ENCODE measurements at regions not wholly inside any gene's neighbourhood (a gene's known extent, or its start where the extent isn't known, plus 50 kb on each side); places are given as distances from the start of the nearest gene placed in this dataset.

- Histone ChIP-seq H3K27me3 (ENCODE audit: control insufficient read depth, insufficient read depth, low read length) (no peaks in the 10 kb centered on the region), H3K27ac (ENCODE audit: low read length) (no peak overlapping the region), H3K4me1 (ENCODE audit: control insufficient read depth, insufficient read depth, low read length) (peaks cover 2% of the 10 kb centered on the region; the same call in 1 of the 2 replicates), H3K4me3 (ENCODE audit: low read length) (no peak overlapping the region), H3K9me3 (ENCODE audit: control insufficient read depth, insufficient read depth, low read length) (no peaks in the 10 kb centered on the region), H3K36me3 (ENCODE audit: control insufficient read depth, insufficient read depth, low read length) (no peaks in the 10 kb centered on the region)
- DNase-seq (ENCODE audit: low read depth, low spot score) = no peak
- WGBS (ENCODE audit: insufficient coverage, insufficient read length) = no CpG with 5 or more reads among the region's 3 CpGs
Measured at GRCh38 chr5:167949435-167949834, 342.0 kb upstream of the WWC1 start.

DNA sequence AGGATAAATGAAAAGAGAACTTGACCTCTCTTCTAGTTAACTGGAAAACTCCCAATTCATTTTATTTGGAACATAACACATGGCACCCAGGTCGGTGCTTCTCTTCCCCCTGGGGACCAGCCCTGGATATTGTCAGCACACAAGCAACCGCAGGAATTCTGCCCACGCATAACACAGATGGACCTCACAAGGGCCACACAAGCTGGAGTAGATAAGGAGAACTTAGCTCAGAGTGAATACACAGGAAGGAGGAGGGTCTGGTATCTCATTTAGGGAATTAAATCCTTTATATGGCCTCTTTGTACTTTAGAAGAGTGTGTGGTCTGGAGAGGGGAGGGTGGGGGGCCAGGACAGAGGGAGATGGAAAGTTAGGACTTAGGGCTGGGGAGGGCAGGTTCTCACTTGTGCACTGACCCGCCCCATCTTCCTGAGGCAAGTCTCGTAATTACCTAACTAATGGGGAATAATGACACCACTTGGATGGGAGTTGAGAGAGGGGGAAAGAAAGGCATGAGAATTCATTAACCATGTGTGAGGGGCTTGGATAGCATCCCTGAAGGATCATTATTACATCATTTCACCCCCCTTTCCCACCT, 341.2 kb upstream of the WWC1 start:
- Histone ChIP-seq H3K9me3 (ENCODE audit: control insufficient read depth, insufficient read depth, low read length) (no peaks in the 10 kb centered on the region), H3K4me1 (ENCODE audit: control insufficient read depth, insufficient read depth, low read length) (peaks cover 2% of the 10 kb centered on the region; the same call in 1 of the 2 replicates), H3K4me3 (ENCODE audit: low read length) (no peak overlapping the region), H3K27me3 (ENCODE audit: control insufficient read depth, insufficient read depth, low read length) (no peaks in the 10 kb centered on the region), H3K27ac (ENCODE audit: low read length) (no peak overlapping the region), H3K36me3 (ENCODE audit: control insufficient read depth, insufficient read depth, low read length) (no peaks in the 10 kb centered on the region)
- no peak for DNase-seq (ENCODE audit: low read depth, low spot score)
- WGBS (ENCODE audit: insufficient coverage, insufficient read length) = no CpG with 5 or more reads among the region's 5 CpGs

DNA sequence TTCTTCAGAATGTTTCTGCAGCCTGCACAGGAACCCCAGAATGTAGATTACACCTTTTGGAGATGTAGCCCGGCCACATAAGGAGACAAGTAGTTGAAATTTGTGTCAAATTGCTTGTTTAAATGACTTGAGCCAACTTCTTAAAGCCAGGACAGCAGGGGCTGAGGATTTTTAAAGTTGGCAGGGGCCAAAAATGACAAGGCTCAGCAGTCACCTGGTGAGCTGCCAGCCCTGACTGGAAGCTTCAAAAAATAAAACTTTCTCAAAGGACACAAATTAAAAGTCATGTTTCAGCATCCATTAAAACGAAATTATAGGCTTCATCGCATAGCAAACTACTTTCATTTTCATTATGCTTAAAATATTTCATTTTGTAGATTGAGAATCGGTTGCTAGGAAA, 340.3 kb upstream of the WWC1 start:
- no peak overlapping the region for H3K27ac ChIP-seq (ENCODE audit: low read length)
- H3K9me3 ChIP-seq (ENCODE audit: control insufficient read depth, insufficient read depth, low read length) = no peaks in the 10 kb centered on the region
- H3K4me3 ChIP-seq (ENCODE audit: low read length) = no peak overlapping the region
- H3K27me3 ChIP-seq (ENCODE audit: control insufficient read depth, insufficient read depth, low read length) = no peaks in the 10 kb centered on the region
- H3K4me1 ChIP-seq (ENCODE audit: control insufficient read depth, insufficient read depth, low read length) = peaks cover 2% of the 10 kb centered on the region; the same call in 1 of the 2 replicates
- WGBS (ENCODE audit: insufficient coverage, insufficient read length) = no CpG with 5 or more reads among the region's 4 CpGs
- no peak for DNase-seq (ENCODE audit: low read depth, low spot score)
- H3K36me3 ChIP-seq (ENCODE audit: control insufficient read depth, insufficient read depth, low read length) = no peaks in the 10 kb centered on the region

DNA sequence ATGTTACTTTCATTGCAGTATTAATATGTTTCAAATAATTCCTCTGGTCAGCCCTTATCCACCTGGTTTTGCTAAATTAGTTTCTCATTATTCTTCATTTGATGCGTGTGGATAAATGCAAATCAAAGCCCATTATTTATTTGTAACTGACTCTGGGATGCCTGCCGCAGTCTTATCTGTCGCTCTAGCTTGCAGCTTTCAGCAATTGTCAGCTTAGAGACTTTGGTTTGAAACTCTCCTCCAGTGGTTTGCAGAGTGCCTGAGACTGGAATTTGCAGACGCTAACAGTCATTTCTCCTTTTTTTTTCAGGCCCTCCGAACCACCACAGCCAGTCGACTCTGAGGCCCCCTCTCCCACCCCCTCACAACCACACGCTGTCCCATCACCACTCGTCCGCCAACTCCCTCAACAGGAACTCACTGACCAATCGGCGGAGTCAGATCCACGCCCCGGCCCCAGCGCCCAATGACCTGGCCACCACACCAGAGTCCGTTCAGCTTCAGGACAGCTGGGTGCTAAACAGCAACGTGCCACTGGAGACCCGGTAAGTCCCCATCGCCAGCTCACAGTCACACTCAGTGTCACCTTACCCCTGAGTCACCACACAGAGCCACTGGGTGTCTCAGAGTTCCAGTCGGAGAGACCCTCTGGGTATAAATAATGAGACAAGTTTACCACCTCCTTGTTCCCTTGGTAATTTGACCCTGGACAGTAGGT, 339.0 kb upstream of the WWC1 start:
- no CpG with 5 or more reads among the region's 19 CpGs for WGBS (ENCODE audit: insufficient coverage, insufficient read length)
- no peak for DNase-seq (ENCODE audit: low read depth, low spot score)
- H3K9me3 ChIP-seq (ENCODE audit: control insufficient read depth, insufficient read depth, low read length) = no peaks in the 10 kb centered on the region
- no peaks in the 10 kb centered on the region for H3K36me3 ChIP-seq (ENCODE audit: control insufficient read depth, insufficient read depth, low read length)
- H3K4me1 ChIP-seq (ENCODE audit: control insufficient read depth, insufficient read depth, low read length) = peaks cover 2% of the 10 kb centered on the region; the same call in 1 of the 2 replicates
- no peaks in the 10 kb centered on the region for H3K27me3 ChIP-seq (ENCODE audit: control insufficient read depth, insufficient read depth, low read length)
- no peak overlapping the region for H3K27ac ChIP-seq (ENCODE audit: low read length)
- no peak overlapping the region for H3K4me3 ChIP-seq (ENCODE audit: low read length)

DNA sequence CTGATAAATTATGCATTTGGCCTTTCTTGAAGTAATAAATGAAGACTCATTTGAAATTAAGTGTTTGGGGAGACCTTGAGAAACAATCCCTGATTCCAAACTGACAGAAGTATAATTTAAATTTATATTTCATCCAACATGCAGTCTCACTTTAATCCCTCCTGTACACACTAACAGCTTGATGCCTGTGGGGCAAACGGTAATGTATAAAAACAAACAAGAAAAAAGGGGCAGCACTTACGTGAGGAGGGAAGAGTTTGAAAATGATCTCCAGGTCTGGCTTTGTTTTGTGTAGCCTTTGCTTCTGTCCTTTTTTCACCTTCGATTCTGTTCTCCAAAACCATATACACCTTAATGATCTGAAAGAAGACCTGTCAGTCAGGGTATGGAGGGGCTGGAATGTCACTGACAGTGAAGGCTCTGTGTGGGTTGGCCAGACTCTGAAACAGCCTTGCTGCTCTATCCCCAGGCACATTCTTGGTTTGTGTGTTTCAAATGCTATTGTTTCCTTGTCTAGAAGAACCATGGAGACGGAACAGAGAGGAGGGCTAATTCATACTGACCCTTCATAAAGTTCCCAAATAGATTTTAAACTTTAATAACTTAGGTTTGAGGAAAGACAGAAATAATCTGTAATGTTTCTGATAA, 338.2 kb upstream of the WWC1 start:
- Histone ChIP-seq H3K36me3 (ENCODE audit: control insufficient read depth, insufficient read depth, low read length) (no peaks in the 10 kb centered on the region), H3K4me3 (ENCODE audit: low read length) (no peak overlapping the region), H3K4me1 (ENCODE audit: control insufficient read depth, insufficient read depth, low read length) (peaks cover 2% of the 10 kb centered on the region; the same call in 1 of the 2 replicates), H3K27me3 (ENCODE audit: control insufficient read depth, insufficient read depth, low read length) (no peaks in the 10 kb centered on the region), H3K9me3 (ENCODE audit: control insufficient read depth, insufficient read depth, low read length) (no peaks in the 10 kb centered on the region), H3K27ac (ENCODE audit: low read length) (no peak overlapping the region)
- WGBS (ENCODE audit: insufficient coverage, insufficient read length) = no CpG with 5 or more reads among the region's 4 CpGs
- DNase-seq (ENCODE audit: low read depth, low spot score) = no peak

GRCh38 chr5:167961731-167962130, 329.7 kb upstream of the WWC1 start:
- Histone ChIP-seq H3K4me1 (ENCODE audit: control insufficient read depth, insufficient read depth, low read length) (no peaks in the 10 kb centered on the region; the same call in 1 of the 2 replicates), H3K36me3 (ENCODE audit: control insufficient read depth, insufficient read depth, low read length) (no peaks in the 10 kb centered on the region), H3K9me3 (ENCODE audit: control insufficient read depth, insufficient read depth, low read length) (no peaks in the 10 kb centered on the region), H3K27me3 (ENCODE audit: control insufficient read depth, insufficient read depth, low read length) (no peaks in the 10 kb centered on the region), H3K4me3 (ENCODE audit: low read length) (no peak overlapping the region), H3K27ac (ENCODE audit: low read length) (no peak overlapping the region)
- WGBS (ENCODE audit: insufficient coverage, insufficient read length) = no CpG with 5 or more reads among the region's 2 CpGs
- no peak for DNase-seq (ENCODE audit: low read depth, low spot score)

DNA sequence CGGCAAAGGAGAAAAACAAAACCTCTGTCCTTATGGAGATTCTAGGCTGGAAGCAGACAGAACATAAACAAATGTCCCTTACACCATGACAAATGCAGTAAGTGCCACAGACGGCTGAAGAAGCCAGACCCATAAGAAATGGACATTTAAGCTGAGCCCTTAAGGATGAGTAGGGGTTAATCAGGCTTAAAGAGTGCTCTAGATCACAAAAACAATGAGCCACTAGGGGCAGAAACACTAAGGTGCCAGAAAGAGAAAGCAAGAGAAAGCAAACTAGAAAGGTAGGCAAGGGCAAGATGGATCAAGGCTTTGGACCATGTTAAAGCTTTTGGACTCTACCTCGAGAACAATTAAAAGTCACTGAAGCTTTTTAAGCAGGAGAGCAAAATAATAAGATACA, 326.9 kb upstream of the WWC1 start:
- Histone ChIP-seq H3K27me3 (ENCODE audit: control insufficient read depth, insufficient read depth, low read length) (no peaks in the 10 kb centered on the region), H3K9me3 (ENCODE audit: control insufficient read depth, insufficient read depth, low read length) (no peaks in the 10 kb centered on the region), H3K27ac (ENCODE audit: low read length) (no peak overlapping the region), H3K4me1 (ENCODE audit: control insufficient read depth, insufficient read depth, low read length) (no peaks in the 10 kb centered on the region; the same call in 1 of the 2 replicates), H3K36me3 (ENCODE audit: control insufficient read depth, insufficient read depth, low read length) (no peaks in the 10 kb centered on the region), H3K4me3 (ENCODE audit: low read length) (no peak overlapping the region)
- WGBS (ENCODE audit: insufficient coverage, insufficient read length) = no CpG with 5 or more reads among the region's 3 CpGs
- no peak for DNase-seq (ENCODE audit: low read depth, low spot score)

DNA sequence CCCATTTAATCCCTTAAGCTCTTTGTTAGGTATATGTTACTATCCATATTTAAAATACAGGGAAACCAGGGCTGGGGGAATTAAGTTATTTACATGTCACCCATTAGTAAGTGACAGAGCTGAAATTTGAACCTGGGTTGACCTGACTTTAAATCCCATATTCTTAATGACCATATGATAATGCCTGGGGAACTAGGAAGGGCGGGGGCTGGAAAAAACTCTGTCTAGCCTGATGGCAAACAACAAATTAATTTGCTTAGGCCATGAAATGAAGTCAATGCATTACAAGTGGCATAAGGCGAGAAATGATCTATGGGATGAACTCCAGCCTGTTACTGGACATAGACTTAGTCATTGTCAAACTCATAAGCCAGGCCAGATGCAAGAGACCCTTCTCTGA, 325.7 kb upstream of the WWC1 start:
- no CpG with 5 or more reads among the region's 2 CpGs for WGBS (ENCODE audit: insufficient coverage, insufficient read length)
- H3K4me1 ChIP-seq (ENCODE audit: control insufficient read depth, insufficient read depth, low read length) = no peaks in the 10 kb centered on the region; the same call in 1 of the 2 replicates

GRCh38 chr5:167966979-167967378, 324.5 kb upstream of the WWC1 start:
- WGBS (ENCODE audit: insufficient coverage, insufficient read length) = no CpG with 5 or more reads among the region's 3 CpGs
- Histone ChIP-seq H3K4me3 (ENCODE audit: low read length) (no peak overlapping the region), H3K36me3 (ENCODE audit: control insufficient read depth, insufficient read depth, low read length) (no peaks in the 10 kb centered on the region), H3K27me3 (ENCODE audit: control insufficient read depth, insufficient read depth, low read length) (no peaks in the 10 kb centered on the region), H3K9me3 (ENCODE audit: control insufficient read depth, insufficient read depth, low read length) (no peaks in the 10 kb centered on the region), H3K4me1 (ENCODE audit: control insufficient read depth, insufficient read depth, low read length) (no peaks in the 10 kb centered on the region; the same call in 1 of the 2 replicates), H3K27ac (ENCODE audit: low read length) (no peak overlapping the region)
- DNase-seq (ENCODE audit: low read depth, low spot score) = no peak

More for the DNA sequence above, 325.7 kb upstream of the WWC1 start:
- no peaks in the 10 kb centered on the region for H3K9me3 ChIP-seq (ENCODE audit: control insufficient read depth, insufficient read depth, low read length)
- H3K27ac ChIP-seq (ENCODE audit: low read length) = no peak overlapping the region
- no peak for DNase-seq (ENCODE audit: low read depth, low spot score)
- H3K36me3 ChIP-seq (ENCODE audit: control insufficient read depth, insufficient read depth, low read length) = no peaks in the 10 kb centered on the region
- no peak overlapping the region for H3K4me3 ChIP-seq (ENCODE audit: low read length)
- no peaks in the 10 kb centered on the region for H3K27me3 ChIP-seq (ENCODE audit: control insufficient read depth, insufficient read depth, low read length)

DNA sequence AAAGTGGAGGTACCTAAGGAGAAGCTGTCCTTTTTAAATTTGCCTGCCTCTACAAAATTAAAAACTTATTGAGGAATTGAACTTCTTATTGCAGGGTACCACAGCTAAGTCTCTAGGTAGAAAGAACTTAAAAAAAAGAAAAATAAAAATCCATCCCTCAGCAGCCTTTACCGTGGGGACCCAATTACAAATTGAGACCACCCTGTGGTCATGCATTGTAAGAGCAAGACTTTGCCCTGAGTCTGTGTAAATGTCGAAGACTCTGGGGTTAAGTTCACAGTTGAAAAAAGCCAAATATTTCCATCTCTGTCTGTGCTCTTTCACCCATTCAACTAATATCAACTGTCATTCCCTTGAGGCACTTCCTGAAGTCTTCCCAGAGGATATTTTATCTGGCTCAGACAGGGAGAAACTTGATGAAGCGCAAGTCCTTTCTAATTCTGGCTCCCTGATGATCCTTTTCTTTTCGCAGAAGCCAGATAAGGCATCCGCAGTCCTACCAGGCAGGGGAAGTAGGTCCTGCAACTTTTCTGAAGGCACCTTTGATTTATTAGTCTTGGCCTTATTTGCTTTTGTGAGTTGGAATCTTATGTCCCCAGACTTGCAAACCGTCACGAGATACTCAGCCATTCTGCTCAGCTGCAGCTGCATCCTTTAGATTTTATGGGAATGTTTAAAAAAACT, 323.8 kb upstream of the WWC1 start:
- Histone ChIP-seq H3K4me1 (ENCODE audit: control insufficient read depth, insufficient read depth, low read length) (no peaks in the 10 kb centered on the region; the same call in 1 of the 2 replicates), H3K27me3 (ENCODE audit: control insufficient read depth, insufficient read depth, low read length) (no peaks in the 10 kb centered on the region), H3K4me3 (ENCODE audit: low read length) (no peak overlapping the region), H3K27ac (ENCODE audit: low read length) (no peak overlapping the region), H3K36me3 (ENCODE audit: control insufficient read depth, insufficient read depth, low read length) (no peaks in the 10 kb centered on the region), H3K9me3 (ENCODE audit: control insufficient read depth, insufficient read depth, low read length) (no peaks in the 10 kb centered on the region)
- no CpG with 5 or more reads among the region's 7 CpGs for WGBS (ENCODE audit: insufficient coverage, insufficient read length)
- DNase-seq (ENCODE audit: low read depth, low spot score) = no peak
